DMS114 treated with DMSO at 0.1 percent for 48 hours (cell line): ENCODE measurements at regions not wholly inside any gene's neighbourhood (a gene's known extent, or its start where the extent isn't known, plus 50 kb on each side); places are given as distances from the start of the nearest gene placed in this dataset.

Source experiments
- DNase-seq: peaks from one replicate; lab custom pipeline; 2025; ENCODE audit not compliant: unreplicated experiment; lab: John Stamatoyannopoulos, UW

- DNase-seq: no peak
These were observed 85.1 kb upstream of the TTC34 start for GRCh38 chr1:2886631-2887030.

GRCh38 chr1:2887941-2888855 is 86.7 kb upstream of the TTC34 start:
- no peak for DNase-seq

- no peak for DNase-seq
These were observed 88.8 kb upstream of the TTC34 start for GRCh38 chr1:2890221-2890850.

GRCh38 chr1:2891923-2892448 is 90.5 kb upstream of the TTC34 start:
- DNase-seq: no peak

GRCh38 chr1:2893473-2894120 is 92.1 kb upstream of the TTC34 start:
- no peak for DNase-seq

- no peak for DNase-seq
These were observed 93.0 kb upstream of the TTC34 start for GRCh38 chr1:2894381-2895041.

- DNase-seq: no peak
These were observed 95.3 kb upstream of the TTC34 start for GRCh38 chr1:2896824-2897223.

- no peak for DNase-seq
These were observed 101.7 kb upstream of the TTC34 start for GRCh38 chr1:2903226-2903625.

GRCh38 chr1:2904191-2904590 is 102.7 kb upstream of the TTC34 start:
- no peak for DNase-seq

GRCh38 chr1:2905356-2905755 is 103.9 kb upstream of the TTC34 start:
- DNase-seq: no peak

- DNase-seq: no peak
These were observed 104.6 kb upstream of the TTC34 start for GRCh38 chr1:2906085-2906484.

- DNase-seq: no peak
These were observed 105.1 kb upstream of the TTC34 start for GRCh38 chr1:2906620-2907019.

GRCh38 chr1:2907051-2907450 is 105.6 kb upstream of the TTC34 start:
- no peak for DNase-seq

GRCh38 chr1:2908081-2908480 is 106.6 kb upstream of the TTC34 start:
- no peak for DNase-seq

- DNase-seq: no peak
These were observed 107.1 kb upstream of the TTC34 start for GRCh38 chr1:2908561-2908960.

GRCh38 chr1:2909797-2910196 is 108.3 kb upstream of the TTC34 start:
- DNase-seq: no peak

GRCh38 chr1:2910211-2910610 is 108.7 kb upstream of the TTC34 start:
- no peak for DNase-seq

- DNase-seq: no peak
These were observed 109.7 kb upstream of the ACTRT2 start for GRCh38 chr1:2911421-2912178.

GRCh38 chr1:2912424-2913061 is 108.7 kb upstream of the ACTRT2 start:
- DNase-seq: no peak

GRCh38 chr1:2913091-2913490 is 108.2 kb upstream of the ACTRT2 start:
- no peak for DNase-seq
